ENCODE measurements at regions not wholly inside any gene's neighbourhood (a gene's known extent, or its start where the extent isn't known, plus 50 kb on each side); places are given as distances from the start of the nearest gene placed in this dataset.

DNA sequence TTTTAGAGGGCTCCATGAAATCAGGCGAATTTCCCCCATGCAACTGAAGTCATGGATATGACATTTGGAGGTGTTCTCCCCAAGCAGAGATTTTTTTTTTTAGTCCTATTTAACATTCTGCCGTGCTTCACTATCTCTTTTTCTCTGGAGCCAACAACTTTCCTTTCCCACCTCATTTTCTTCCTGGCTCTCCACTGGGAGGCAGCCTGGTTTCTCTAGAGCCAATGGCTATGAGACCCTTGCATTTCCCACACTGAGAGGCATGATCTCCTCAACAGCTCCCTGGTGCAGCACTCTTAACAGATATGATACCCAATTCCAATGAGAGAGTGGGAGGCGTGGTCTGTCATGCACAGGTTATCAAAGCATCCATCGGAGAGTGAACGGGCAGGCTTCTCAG is 310.8 kb downstream of the DRD1 start:
- TF ChIP-seq, protein P1, sequence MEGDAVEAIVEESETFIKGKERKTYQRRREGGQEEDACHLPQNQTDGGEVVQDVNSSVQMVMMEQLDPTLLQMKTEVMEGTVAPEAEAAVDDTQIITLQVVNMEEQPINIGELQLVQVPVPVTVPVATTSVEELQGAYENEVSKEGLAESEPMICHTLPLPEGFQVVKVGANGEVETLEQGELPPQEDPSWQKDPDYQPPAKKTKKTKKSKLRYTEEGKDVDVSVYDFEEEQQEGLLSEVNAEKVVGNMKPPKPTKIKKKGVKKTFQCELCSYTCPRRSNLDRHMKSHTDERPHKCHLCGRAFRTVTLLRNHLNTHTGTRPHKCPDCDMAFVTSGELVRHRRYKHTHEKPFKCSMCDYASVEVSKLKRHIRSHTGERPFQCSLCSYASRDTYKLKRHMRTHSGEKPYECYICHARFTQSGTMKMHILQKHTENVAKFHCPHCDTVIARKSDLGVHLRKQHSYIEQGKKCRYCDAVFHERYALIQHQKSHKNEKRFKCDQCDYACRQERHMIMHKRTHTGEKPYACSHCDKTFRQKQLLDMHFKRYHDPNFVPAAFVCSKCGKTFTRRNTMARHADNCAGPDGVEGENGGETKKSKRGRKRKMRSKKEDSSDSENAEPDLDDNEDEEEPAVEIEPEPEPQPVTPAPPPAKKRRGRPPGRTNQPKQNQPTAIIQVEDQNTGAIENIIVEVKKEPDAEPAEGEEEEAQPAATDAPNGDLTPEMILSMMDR (IDR thresholded peaks at IDR 0.05): no peak
- no peak for TF ChIP-seq POLR2A (IDR thresholded peaks at IDR 0.05)
- TF ChIP-seq POLR2AphosphoS5 (IDR thresholded peaks at IDR 0.05): no peak

Data from breast epithelium (tissue), 3 donors.